BJ (cell line): ENCODE measurements at regions not wholly inside any gene's neighbourhood (a gene's known extent, or its start where the extent isn't known, plus 50 kb on each side); places are given as distances from the start of the nearest gene placed in this dataset.

Source experiments
- CTCF ChIA-PET: fragments of 350-600 bp; formaldehyde crosslinking; extraction: SDS; loops from one replicate; lab custom pipeline; 2021; ENCODE audit warnings: antibody characterized with exemption, inconsistent platforms; lab: Yijun Ruan, JAX
- POLR2A ChIA-PET: fragments of 300-600 bp; sonication (Branson Sonifier 250); formaldehyde crosslinking; extraction: SDS; loops from one replicate; lab custom pipeline; 2021; ENCODE audit warnings: antibody characterized with exemption; lab: Charles Lee
- DNase-seq: peaks from one replicate; pipeline ENCODE4 v3.0.0-alpha.2; 2011; ENCODE audit warnings: low read depth
- H3K27me3 ChIP-seq: 2 replicates; pipeline ENCODE4 v1.6.0; 2011; ENCODE audit warnings: low read length; ENCODE audit not compliant: control insufficient read depth, insufficient read depth
- H3K36me3 ChIP-seq: 2 replicates; pipeline ENCODE4 v1.5.1; 2011; ENCODE audit warnings: low read length; ENCODE audit not compliant: control insufficient read depth, insufficient read depth
- H3K4me3 ChIP-seq: 2 replicates; pipeline ENCODE4 v1.5.1; 2011; ENCODE audit warnings: low read depth, mild to moderate bottlenecking, control low read depth, low read length
- TF ChIP-seq, protein P1 (sequence below): IDR thresholded peaks from 2 replicates; pipeline ENCODE4 v1.5.1; 2011; ENCODE audit warnings: low read depth, mild to moderate bottlenecking, control low read depth, inconsistent platforms, low read length, moderate library complexity; ENCODE audit not compliant: insufficient read depth

DNA sequence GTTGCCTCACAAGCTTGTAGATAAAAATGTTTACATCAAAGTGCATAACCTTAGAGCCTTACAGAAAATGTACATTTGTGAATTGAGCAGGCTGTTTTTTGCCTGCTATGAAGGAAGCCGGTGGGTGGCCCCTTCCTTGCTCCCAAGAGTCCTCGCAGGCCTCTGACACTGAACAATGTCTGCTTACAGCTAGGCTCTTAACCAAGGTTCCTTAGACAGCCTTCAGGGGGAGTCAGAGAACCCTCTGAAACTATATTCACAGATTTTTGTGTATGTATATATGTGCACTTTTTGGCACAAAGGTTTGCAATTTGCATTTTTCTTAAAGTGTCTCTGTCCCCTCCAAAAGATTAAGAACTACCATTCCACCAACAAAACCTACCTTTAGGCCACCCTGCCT, 282.6 kb downstream of the BARHL2 start:
- no peaks in the 10 kb centered on the region for H3K36me3 ChIP-seq
- ChIA-PET CTCF (interaction anchor here (0.7 kb wide), 1 partner anchor 58 kb away, joined by 3 read pairs; no protein-coding TSS in a partner anchor), POLR2A (no interaction called here)
- H3K4me3 ChIP-seq = no peak overlapping the region
- no peak for DNase-seq
- TF ChIP-seq, protein P1, sequence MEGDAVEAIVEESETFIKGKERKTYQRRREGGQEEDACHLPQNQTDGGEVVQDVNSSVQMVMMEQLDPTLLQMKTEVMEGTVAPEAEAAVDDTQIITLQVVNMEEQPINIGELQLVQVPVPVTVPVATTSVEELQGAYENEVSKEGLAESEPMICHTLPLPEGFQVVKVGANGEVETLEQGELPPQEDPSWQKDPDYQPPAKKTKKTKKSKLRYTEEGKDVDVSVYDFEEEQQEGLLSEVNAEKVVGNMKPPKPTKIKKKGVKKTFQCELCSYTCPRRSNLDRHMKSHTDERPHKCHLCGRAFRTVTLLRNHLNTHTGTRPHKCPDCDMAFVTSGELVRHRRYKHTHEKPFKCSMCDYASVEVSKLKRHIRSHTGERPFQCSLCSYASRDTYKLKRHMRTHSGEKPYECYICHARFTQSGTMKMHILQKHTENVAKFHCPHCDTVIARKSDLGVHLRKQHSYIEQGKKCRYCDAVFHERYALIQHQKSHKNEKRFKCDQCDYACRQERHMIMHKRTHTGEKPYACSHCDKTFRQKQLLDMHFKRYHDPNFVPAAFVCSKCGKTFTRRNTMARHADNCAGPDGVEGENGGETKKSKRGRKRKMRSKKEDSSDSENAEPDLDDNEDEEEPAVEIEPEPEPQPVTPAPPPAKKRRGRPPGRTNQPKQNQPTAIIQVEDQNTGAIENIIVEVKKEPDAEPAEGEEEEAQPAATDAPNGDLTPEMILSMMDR = no peak
- H3K27me3 ChIP-seq = no peaks in the 10 kb centered on the region

- no peak for DNase-seq
- no peaks in the 10 kb centered on the region for H3K27me3 ChIP-seq
- TF ChIP-seq, protein P1 = no peak
- no peak overlapping the region for H3K4me3 ChIP-seq
- CTCF ChIA-PET = interaction anchor here (1.5 kb wide), 1 partner anchor 19 kb away, joined by 3 read pairs; no protein-coding TSS in a partner anchor
- POLR2A ChIA-PET = no interaction called here
- H3K36me3 ChIP-seq = no peaks in the 10 kb centered on the region
These were observed 300.0 kb downstream of the BARHL2 start for GRCh38 chr1:90417126-90417525.

DNA sequence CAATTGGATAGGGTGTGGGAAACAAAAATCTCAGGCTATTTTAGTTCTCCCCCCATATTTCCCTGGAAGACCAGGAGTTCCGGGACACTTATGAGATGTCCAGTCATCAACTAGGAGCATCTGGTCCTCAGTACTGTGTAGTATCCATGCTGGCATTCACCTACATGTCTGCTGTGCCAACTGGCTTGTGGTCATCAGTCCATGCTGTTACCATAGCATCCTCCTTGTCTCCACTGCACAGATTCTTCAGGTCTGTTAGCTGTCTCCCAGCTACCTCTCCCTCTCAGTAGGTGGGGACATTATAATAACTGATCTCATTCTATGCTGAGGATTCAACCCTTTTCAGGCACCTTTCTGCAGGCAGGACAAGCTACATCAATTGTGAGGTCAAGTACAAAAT, 302.9 kb downstream of the BARHL2 start:
- CTCF ChIA-PET = no interaction called here
- no peak for DNase-seq
- Histone ChIP-seq H3K4me3 (no peak overlapping the region), H3K36me3 (no peaks in the 10 kb centered on the region), H3K27me3 (no peaks in the 10 kb centered on the region)
- TF ChIP-seq, protein P1 = no peak
- POLR2A ChIA-PET = no interaction called here

GRCh38 chr1:90413519-90413918, 303.6 kb downstream of the BARHL2 start:
- no peaks in the 10 kb centered on the region for H3K27me3 ChIP-seq
- CTCF ChIA-PET = no interaction called here
- no peak for DNase-seq

DNA sequence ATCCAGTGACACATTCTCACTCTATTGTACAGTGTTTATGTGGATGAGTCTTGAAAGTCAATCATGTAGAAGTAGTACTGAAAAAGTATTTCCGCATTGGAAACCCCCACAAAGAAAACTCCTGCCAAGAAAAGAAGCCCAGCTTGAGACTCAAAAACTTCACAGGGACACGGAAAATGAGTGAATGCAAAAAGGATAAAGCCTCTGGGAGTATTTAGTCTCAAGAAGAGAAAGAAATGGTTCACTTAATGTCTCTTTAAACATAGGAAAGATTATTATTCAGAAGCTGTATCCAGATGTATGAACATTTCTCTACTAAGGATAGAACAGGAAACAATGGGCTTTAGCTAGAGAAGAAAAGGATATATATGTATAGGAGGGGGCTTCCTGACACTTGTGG, 304.5 kb downstream of the BARHL2 start:
- ChIA-PET CTCF (interaction anchor here (0.5 kb wide), 1 partner anchor 552 kb away, joined by 3 read pairs; no protein-coding TSS in a partner anchor), POLR2A (no interaction called here)
- TF ChIP-seq, protein P1 = no peak
- Histone ChIP-seq H3K4me3 (no peak overlapping the region), H3K36me3 (no peaks in the 10 kb centered on the region), H3K27me3 (no peaks in the 10 kb centered on the region)
- no peak for DNase-seq

More at GRCh38 chr1:90413519-90413918, 303.6 kb downstream of the BARHL2 start:
- TF ChIP-seq, protein P1 = no peak
- POLR2A ChIA-PET = no interaction called here
- Histone ChIP-seq H3K4me3 (no peak overlapping the region), H3K36me3 (no peaks in the 10 kb centered on the region)
